ENCODE measurements at regions not wholly inside any gene's neighbourhood (a gene's known extent, or its start where the extent isn't known, plus 50 kb on each side); places are given as distances from the start of the nearest gene placed in this dataset.
"Not testable (repeated sequence)": the region's sequence is repeated elsewhere in the genome, so short reads cannot be mapped to it uniquely, and the experiment has no call there.

DNA sequence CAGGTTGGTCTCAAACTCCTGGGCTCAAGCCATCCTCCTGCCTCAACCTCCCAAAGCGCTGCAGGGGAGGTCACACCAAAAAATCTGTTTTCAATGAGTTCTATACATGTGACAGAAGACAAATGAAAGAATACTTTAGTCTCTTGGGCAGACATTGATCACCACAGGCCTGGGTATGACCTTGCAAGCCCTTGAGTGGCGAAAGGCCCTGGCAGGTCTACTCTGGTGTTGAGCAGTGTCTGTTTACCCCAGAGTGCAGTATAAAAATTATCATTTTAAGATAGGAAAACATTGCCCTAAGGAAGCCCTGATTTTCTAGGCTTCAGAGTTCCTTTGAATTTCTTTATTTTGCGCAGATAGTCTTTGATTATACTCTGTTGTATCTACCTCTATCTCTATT is 61.6 kb upstream of the GBE1 start:
- in situ Hi-C loops (cut with HindIII; ENCODE audit: low sequenced_read_pairs): no loop called here

DNA sequence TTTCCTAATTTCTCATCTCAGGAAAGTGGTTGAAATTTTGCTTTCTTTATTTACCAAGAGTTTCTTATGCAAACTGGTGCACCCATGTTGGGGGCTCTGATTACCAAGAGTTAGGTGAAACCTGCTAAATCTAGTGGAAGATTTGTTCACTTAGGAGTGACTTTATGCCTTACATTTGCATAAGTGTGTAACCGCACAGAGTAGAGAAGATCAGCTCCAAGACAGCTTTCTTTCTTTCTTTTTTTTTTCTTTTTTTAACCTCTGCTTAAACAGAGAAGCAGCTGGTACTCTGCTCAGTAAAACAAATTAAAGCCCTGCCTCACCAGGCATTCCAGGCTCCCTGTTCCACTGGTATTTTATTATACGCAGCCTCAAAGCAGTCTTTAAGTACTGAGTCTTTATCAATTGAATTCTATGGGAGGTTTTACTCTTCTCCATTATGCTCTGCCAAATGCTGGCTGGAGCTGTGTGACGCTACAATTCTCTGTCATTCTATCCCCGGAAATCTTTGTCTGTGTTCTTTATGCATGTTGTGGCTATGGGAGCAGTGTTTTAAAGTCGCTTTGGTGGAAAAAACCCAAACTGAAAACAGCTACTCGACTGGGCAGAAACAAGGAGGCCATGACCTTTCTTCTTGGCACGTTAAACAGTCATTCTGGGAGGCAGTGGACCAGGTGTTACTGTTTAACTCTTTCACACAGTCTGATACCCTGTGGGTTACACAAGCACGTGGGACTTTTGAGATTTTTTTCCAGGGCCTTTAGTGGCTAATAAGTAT is 55.2 kb upstream of the GBE1 start:
- in situ Hi-C loops (cut with HindIII; ENCODE audit: low sequenced_read_pairs): no loop called here

DNA sequence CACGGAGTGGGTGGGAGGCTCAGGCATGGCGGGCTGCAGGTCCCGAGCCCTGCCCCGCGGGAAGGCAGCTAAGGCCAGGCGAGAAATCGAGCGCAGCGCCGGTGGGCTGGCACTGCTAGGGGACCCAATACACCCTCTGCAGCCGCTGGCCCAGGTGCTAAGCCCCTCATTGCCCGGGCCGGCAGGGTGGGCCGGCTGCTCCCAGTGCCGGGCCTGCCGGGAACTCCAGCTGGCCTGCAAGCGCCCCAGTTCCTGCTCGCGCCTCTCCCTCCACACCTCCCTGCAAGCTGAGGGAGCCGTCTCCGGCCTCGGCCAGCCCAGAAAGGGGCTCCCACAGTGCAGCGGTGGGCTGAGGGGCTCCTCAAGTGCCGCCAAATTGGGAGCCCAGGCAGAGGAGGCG is 50.7 kb upstream of the GBE1 start:
- in situ Hi-C loops (cut with HindIII; ENCODE audit: low sequenced_read_pairs): not testable (repeated sequence)
